MM.1S (cell line): ENCODE measurements at regions not wholly inside any gene's neighbourhood (a gene's known extent, or its start where the extent isn't known, plus 50 kb on each side); places are given as distances from the start of the nearest gene placed in this dataset.

ENCODE experiments used
- DNase-seq: peaks from one replicate; pipeline ENCODE4 v3.0.0-alpha.2; 2015
- H2AFZ ChIP-seq: fragments of 300-600 bp; sonication (generic); 2 replicates; pipeline ENCODE4 v1.6.0; 2016; ENCODE audit warnings: antibody characterized with exemption, low read length
- H3F3A ChIP-seq: fragments of 300-600 bp; sonication (generic); 2 replicates; pipeline ENCODE4 v1.6.1; 2016; ENCODE audit warnings: mild to moderate bottlenecking, antibody characterized with exemption, low read length, moderate library complexity, mixed read lengths; ENCODE audit not compliant: insufficient read depth
- H3K27ac ChIP-seq: fragments of 300-600 bp; sonication (generic); 2 replicates; pipeline ENCODE4 v1.5.1; 2016; ENCODE audit warnings: mild to moderate bottlenecking, low read length
- H3K27me3 ChIP-seq: fragments of 300-600 bp; sonication (generic); replicated peaks from 2 replicates; pipeline ENCODE4 v1.6.0; 2016; ENCODE audit warnings: low read length; ENCODE audit not compliant: insufficient read depth
- H3K36me3 ChIP-seq: fragments of 300-600 bp; sonication (generic); replicated peaks from 2 replicates; pipeline ENCODE4 v1.6.1; 2016; ENCODE audit warnings: mild to moderate bottlenecking, low read length, mixed read lengths; ENCODE audit not compliant: insufficient read depth
- H3K4me1 ChIP-seq: fragments of 300-600 bp; sonication (generic); 2 replicates; pipeline ENCODE4 v1.6.1; 2016; ENCODE audit warnings: low read length, mixed read lengths
- H3K4me2 ChIP-seq: fragments of 300-600 bp; sonication (generic); 2 replicates; pipeline ENCODE4 v1.6.0; 2016; ENCODE audit warnings: low read depth, low read length
- H3K4me3 ChIP-seq: fragments of 300-600 bp; sonication (generic); 2 replicates; pipeline ENCODE4 v1.5.1; 2016; ENCODE audit warnings: low read length, mixed read lengths
- H3K79me2 ChIP-seq: fragments of 300-600 bp; sonication (generic); 2 replicates; pipeline ENCODE4 v1.6.1; 2016; ENCODE audit warnings: mixed run types, low read length, mixed read lengths
- H3K9ac ChIP-seq: fragments of 300-600 bp; sonication (generic); 2 replicates; pipeline ENCODE4 v1.6.1; 2016; ENCODE audit warnings: low read length, mixed read lengths
- H3K9me2 ChIP-seq: fragments of 300-600 bp; sonication (generic); replicated peaks from 2 replicates; pipeline ENCODE4 v1.6.1; 2016; ENCODE audit warnings: mild to moderate bottlenecking, low read length, mixed read lengths; ENCODE audit not compliant: insufficient read depth
- H3K9me3 ChIP-seq: fragments of 300-600 bp; sonication (generic); replicated peaks from 2 replicates; pipeline ENCODE4 v1.6.1; 2016; ENCODE audit warnings: mild to moderate bottlenecking, low read length, mixed read lengths; ENCODE audit not compliant: insufficient read depth
- H4K20me1 ChIP-seq: fragments of 300-600 bp; sonication (generic); 2 replicates; pipeline ENCODE4 v1.6.1; 2016; ENCODE audit warnings: mild to moderate bottlenecking, low read length, moderate library complexity, mixed read lengths; ENCODE audit not compliant: insufficient read depth
- CTCF ChIP-seq: fragments of 300-600 bp; sonication (generic); IDR thresholded peaks from 2 replicates; pipeline ENCODE4 v1.5.1; 2016; ENCODE audit warnings: antibody characterized with exemption, low read length, mixed read lengths
- EZH2 ChIP-seq: fragments of 300-600 bp; sonication (generic); optimal IDR thresholded peaks from 2 replicates; pipeline ENCODE3; 2017; ENCODE audit warnings: low read depth, mild to moderate bottlenecking, antibody characterized with exemption, low read length, mixed read lengths
- EZH2phosphoT487 ChIP-seq: fragments of 300-600 bp; sonication (generic); IDR thresholded peaks from 2 replicates; pipeline ENCODE4 v1.6.1; 2018; ENCODE audit warnings: antibody characterized with exemption, low read length

- no peaks in the 10 kb centered on the region for H3F3A ChIP-seq
- H3K9ac ChIP-seq = no peak overlapping the region
- H3K27me3 ChIP-seq = peaks cover 27% of the 10 kb centered on the region
- H3K36me3 ChIP-seq = no peaks in the 10 kb centered on the region
- no peaks in the 10 kb centered on the region for H4K20me1 ChIP-seq
- no peak overlapping the region for H3K4me3 ChIP-seq
- H3K4me1 ChIP-seq = no peaks in the 10 kb centered on the region
- H3K4me2 ChIP-seq = no peak overlapping the region
- TF ChIP-seq EZH2 = no peak
- no peak for TF ChIP-seq CTCF
- no peak for TF ChIP-seq EZH2phosphoT487
- DNase-seq = no peak
- H3K9me2 ChIP-seq = no peaks in the 10 kb centered on the region
- no peak overlapping the region for H3K27ac ChIP-seq
- H2AFZ ChIP-seq = no peak overlapping the region
- no peaks in the 10 kb centered on the region for H3K9me3 ChIP-seq
- no peaks in the 10 kb centered on the region for H3K79me2 ChIP-seq
Observed at GRCh38 chr1:4946343-4946742, 291.9 kb downstream of the AJAP1 start.

GRCh38 chr1:4944911-4945310 lies 290.5 kb downstream of the AJAP1 start:
- Histone ChIP-seq H3K4me1 (no peaks in the 10 kb centered on the region), H2AFZ (peak overlapping the region; percentile 2; the same call in 1 of the 2 replicates), H3K27me3 (peaks cover 27% of the 10 kb centered on the region), H3K4me2 (no peak overlapping the region), H3K9ac (no peak overlapping the region), H3K9me3 (no peaks in the 10 kb centered on the region), H3K79me2 (no peaks in the 10 kb centered on the region), H3K27ac (no peak overlapping the region), H3K9me2 (no peaks in the 10 kb centered on the region), H4K20me1 (no peaks in the 10 kb centered on the region), H3F3A (no peaks in the 10 kb centered on the region), H3K36me3 (no peaks in the 10 kb centered on the region), H3K4me3 (no peak overlapping the region)
- DNase-seq = no peak
- no peak for TF ChIP-seq EZH2

GRCh38 chr1:4944072-4944471 lies 289.7 kb downstream of the AJAP1 start:
- Histone ChIP-seq H3K4me3 (peak overlapping the region; percentile 37), H2AFZ (peak overlapping the region; percentile 54), H3K4me2 (peak overlapping the region; percentile 56), H3K4me1 (no peaks in the 10 kb centered on the region), H3F3A (no peaks in the 10 kb centered on the region), H3K36me3 (no peaks in the 10 kb centered on the region), H3K9me2 (no peaks in the 10 kb centered on the region), H3K79me2 (no peaks in the 10 kb centered on the region), H3K27ac (no peak overlapping the region), H3K27me3 (peaks cover 27% of the 10 kb centered on the region), H3K9ac (no peak overlapping the region; the same call in 1 of the 2 replicates), H3K9me3 (no peaks in the 10 kb centered on the region), H4K20me1 (no peaks in the 10 kb centered on the region)
- peak; percentile 47 for DNase-seq
- TF ChIP-seq CTCF = no peak

- 0 out of 2 replicates have a peak, but pooled peaks cover 15% of the 10 kb centered on the region for H3K27me3 ChIP-seq
- H3K9me2 ChIP-seq = no peaks in the 10 kb centered on the region
- H3K27ac ChIP-seq = no peak overlapping the region
- H3K36me3 ChIP-seq = no peaks in the 10 kb centered on the region
- H3F3A ChIP-seq = no peaks in the 10 kb centered on the region
- H3K4me3 ChIP-seq = no peak overlapping the region
- no peaks in the 10 kb centered on the region for H3K9me3 ChIP-seq
- peaks cover 9% of the 10 kb centered on the region; the same call in 1 of the 2 replicates for H3K4me1 ChIP-seq
- TF ChIP-seq CTCF (no peak), EZH2phosphoT487 (no peak), EZH2 (no peak)
- no peaks in the 10 kb centered on the region for H4K20me1 ChIP-seq
- H3K4me2 ChIP-seq = no peak overlapping the region
- DNase-seq = no peak
- no peak overlapping the region for H3K9ac ChIP-seq
- H3K79me2 ChIP-seq = no peaks in the 10 kb centered on the region
- no peak overlapping the region for H2AFZ ChIP-seq
Observed at GRCh38 chr1:4939266-4939665, 284.9 kb downstream of the AJAP1 start.
